AG09309 (cell line): ENCODE measurements at regions not wholly inside any gene's neighbourhood (a gene's known extent, or its start where the extent isn't known, plus 50 kb on each side); places are given as distances from the start of the nearest gene placed in this dataset.

Experiments used
- DNase-seq: peaks from one replicate; pipeline ENCODE4 v3.0.0-alpha.2; 2010; ENCODE audit warnings: low read depth
- H3K4me3 ChIP-seq: 2 replicates; pipeline ENCODE4 v1.5.1; 2011; ENCODE audit warnings: mild to moderate bottlenecking, low read depth, low read length, moderate library complexity; ENCODE audit not compliant: control insufficient read depth
- TF ChIP-seq, protein P1 (sequence below): IDR thresholded peaks from 2 replicates; pipeline ENCODE4 v1.5.1; 2011; ENCODE audit warnings: mild to moderate bottlenecking, low read depth, low read length, inconsistent platforms; ENCODE audit not compliant: insufficient read depth, control insufficient read depth; ENCODE audit errors: missing control alignments

DNA sequence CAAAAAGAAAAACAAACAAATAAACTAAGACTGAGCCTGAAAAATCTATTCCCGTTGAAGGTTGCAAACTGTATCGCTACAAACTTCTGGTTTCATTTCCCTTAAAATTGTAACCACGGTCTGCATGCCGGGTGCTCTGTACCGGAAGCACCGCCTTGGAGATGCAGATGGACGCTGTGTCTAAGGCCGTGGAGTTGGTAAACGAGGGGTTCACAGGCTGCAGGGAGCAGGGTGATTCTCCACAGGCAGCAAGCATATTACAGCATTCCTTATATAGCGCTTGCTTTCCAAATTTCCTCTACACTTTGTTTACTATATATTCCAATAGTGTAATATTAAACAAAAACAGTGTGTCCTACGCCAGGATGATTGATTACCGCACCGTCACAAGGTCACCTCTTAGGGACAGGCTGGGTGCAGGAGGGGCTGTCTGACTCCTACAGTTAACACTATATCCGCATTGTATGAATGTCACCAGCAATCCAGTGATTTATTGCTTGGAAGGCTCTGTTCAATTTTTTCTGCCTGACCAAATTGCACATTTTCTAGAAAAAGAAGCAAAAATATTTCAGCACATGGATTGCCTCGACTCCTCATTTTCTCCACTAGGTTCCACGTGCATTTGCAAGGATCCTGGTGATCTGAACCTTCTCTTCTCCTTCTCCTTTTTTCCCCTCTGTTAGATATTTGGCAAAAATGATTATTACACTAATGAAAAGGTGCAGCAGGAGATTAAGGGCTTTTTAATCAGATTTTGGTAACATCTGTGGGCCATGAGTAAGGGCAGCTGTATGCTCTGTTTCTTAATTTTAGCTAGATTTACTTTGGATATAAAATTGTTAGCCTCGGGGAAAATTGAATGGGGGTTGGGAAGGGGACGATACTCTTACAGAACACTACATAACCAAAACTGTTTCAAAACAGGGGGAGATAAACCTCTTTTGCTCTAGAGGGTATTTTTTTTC is 325.8 kb upstream of the MGMT start:
- no peak overlapping the region for H3K4me3 ChIP-seq
- TF ChIP-seq, protein P1, sequence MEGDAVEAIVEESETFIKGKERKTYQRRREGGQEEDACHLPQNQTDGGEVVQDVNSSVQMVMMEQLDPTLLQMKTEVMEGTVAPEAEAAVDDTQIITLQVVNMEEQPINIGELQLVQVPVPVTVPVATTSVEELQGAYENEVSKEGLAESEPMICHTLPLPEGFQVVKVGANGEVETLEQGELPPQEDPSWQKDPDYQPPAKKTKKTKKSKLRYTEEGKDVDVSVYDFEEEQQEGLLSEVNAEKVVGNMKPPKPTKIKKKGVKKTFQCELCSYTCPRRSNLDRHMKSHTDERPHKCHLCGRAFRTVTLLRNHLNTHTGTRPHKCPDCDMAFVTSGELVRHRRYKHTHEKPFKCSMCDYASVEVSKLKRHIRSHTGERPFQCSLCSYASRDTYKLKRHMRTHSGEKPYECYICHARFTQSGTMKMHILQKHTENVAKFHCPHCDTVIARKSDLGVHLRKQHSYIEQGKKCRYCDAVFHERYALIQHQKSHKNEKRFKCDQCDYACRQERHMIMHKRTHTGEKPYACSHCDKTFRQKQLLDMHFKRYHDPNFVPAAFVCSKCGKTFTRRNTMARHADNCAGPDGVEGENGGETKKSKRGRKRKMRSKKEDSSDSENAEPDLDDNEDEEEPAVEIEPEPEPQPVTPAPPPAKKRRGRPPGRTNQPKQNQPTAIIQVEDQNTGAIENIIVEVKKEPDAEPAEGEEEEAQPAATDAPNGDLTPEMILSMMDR, result no peak
- DNase-seq, result no peak

DNA sequence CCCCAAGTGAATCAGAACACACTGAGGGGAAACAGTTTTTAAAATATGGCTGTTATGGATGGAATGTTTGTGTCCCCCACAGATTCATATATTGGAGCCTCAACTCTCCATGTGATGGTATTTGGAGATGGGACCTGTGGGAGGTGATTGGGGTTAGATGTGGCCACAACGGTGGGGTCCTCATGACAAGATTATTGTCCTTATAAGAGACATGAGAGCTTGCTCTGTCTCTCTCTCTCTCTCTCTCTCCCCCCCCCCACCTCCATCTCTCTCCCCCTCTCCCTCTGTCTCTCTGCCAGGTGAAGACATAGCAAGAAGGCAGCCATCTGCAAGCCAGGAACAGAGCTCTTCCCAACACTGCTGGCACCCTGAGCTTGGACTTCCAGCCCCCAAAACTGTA is 315.8 kb upstream of the MGMT start:
- TF ChIP-seq, protein P1, result no peak
- no peak for DNase-seq
- H3K4me3 ChIP-seq, result no peak overlapping the region

DNA sequence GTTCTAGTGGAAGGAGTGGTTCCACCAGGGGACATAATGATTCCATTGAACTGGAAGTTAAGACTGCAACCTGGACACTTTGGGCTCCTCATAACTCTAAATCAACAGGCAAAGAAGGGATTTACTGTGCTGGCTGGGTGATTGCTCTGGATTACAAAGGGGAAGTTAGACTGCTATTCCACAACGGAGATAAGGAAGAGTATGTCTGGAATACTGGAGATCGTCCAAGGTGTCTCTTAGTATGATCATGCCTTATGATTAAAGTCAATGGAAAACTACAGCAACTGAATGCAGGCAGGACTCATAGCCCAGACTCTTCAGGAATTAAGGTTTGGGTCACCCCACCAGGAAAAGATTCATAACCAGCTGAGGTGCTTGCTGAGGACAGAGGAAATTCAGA is 310.6 kb upstream of the MGMT start:
- DNase-seq, result no peak
- no peak overlapping the region for H3K4me3 ChIP-seq
- TF ChIP-seq, protein P1, result no peak

DNA sequence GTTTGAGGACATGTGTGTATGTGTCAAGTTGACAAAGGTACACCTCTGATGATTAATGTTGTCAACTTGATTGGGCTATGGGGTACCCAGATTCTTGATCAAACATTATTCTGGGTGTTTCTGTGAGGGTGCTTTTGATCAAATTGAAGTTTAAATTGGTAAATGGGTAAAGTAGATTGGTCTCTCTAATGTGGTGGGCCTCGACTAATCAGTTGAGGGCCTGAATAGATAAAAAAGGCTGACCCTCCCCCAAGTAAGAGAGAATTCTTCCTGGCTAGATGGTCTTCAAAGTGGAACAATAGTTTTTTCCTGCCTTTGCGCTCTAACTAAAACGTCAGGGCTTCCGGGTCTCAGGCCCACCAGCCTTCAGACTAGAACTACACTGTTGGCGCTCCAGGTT is 309.9 kb upstream of the MGMT start:
- no peak overlapping the region for H3K4me3 ChIP-seq
- TF ChIP-seq, protein P1, result no peak
- no peak for DNase-seq

DNA sequence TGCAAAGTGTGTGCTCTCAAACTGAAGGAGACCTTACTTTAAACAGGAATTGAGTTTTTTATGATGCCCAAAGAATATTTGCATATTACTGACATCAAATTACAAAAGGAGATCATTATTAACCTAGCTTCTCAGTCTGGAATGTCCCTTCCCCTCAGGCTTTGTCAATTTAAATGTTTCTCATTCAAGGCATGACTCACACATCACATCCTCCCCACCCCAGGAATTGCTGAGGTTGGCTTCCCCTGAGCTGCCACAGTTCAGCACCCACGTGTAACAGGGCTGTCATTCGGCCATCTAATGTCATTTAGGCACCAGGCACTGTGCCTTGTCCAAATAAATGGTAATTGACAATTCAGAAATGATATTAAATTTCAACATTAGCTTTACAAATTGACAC is 305.9 kb upstream of the MGMT start:
- TF ChIP-seq, protein P1, result no peak
- no peak for DNase-seq
- H3K4me3 ChIP-seq, result no peak overlapping the region

GRCh38 chr10:129163531-129163930 is 303.5 kb upstream of the MGMT start:
- no peak for DNase-seq
- TF ChIP-seq, protein P1, result no peak
- H3K4me3 ChIP-seq, result no peak overlapping the region
